HG02588 (cell line): ENCODE measurements at regions not wholly inside any gene's neighbourhood (a gene's known extent, or its start where the extent isn't known, plus 50 kb on each side); places are given as distances from the start of the nearest gene placed in this dataset.

Experiments
- ATAC-seq: cut with Tn5 transposase; IDR thresholded peaks from one replicate; pipeline ENCODE4 v1.9.1; 2021; ENCODE audit warnings: mild to moderate bottlenecking, moderate library complexity; ENCODE audit not compliant: unreplicated experiment

GRCh38 chr2:18750672-18751554 lies 161.5 kb upstream of the NT5C1B start:
- ATAC-seq: no peak

DNA sequence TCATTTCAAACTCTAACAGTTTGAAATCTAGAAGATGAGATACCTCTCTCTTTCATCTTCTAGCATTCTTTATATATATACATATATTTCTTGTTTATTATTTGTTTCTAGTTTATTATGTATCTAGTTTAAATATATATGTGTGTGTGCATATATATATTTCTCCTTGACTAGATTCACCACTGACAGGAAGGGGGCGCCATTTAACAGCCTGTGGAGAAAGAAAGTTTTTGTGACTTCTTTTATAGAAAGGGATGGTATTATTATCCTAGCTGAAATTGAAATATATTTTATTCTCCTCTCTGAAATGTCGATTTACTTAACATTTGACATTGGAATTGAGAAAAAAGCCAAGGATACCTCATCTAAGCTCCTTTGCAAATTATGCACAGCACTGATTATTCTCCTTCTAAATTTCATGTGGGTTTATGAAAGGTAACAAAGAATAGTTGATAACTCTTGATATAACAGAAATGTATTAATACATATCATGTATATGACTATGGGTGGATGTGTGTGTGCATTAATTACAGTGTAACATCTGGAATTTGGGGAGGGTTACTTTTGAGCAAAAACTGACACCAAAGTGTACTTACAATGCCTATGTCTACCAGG lies 160.7 kb upstream of the NT5C1B start:
- no peak for ATAC-seq

DNA sequence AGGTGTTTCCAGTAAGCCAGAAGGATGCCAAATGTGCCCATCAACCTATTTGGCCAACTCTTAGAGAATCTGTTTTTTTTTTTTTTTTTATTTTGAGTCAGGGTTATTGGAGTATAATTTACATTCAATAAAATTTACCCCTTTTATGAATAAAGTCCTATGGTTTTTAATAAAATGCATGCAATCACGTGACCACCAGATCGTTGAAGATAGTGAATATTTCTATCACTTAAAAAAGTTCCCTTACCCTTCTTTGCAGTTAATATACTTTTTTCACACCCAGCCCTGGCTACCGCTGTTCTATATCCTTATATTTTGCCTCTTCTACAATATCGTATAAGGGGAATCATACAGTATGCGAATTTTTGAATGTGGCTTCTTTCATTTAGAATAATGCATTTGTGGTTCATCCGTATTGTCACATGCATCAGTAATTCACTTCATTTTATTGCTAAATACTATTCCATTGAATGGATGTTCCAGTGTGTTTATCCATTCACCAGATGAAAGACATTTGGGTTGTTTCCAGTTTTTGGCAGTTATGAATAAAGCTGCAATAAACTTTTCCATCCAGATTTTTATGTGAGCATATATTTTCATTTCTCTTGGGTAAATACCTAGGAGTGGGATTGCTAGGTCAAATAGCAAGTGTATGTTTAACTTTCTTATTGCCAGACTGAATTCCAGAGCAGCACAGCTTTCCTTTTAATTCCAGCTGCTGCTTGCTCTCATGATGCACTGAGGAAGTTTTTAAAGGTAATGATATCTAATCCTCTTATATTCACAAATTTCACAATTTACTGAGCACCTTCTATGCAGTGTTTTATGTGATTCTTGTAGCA lies 156.3 kb upstream of the NT5C1B start:
- ATAC-seq: no peak

DNA sequence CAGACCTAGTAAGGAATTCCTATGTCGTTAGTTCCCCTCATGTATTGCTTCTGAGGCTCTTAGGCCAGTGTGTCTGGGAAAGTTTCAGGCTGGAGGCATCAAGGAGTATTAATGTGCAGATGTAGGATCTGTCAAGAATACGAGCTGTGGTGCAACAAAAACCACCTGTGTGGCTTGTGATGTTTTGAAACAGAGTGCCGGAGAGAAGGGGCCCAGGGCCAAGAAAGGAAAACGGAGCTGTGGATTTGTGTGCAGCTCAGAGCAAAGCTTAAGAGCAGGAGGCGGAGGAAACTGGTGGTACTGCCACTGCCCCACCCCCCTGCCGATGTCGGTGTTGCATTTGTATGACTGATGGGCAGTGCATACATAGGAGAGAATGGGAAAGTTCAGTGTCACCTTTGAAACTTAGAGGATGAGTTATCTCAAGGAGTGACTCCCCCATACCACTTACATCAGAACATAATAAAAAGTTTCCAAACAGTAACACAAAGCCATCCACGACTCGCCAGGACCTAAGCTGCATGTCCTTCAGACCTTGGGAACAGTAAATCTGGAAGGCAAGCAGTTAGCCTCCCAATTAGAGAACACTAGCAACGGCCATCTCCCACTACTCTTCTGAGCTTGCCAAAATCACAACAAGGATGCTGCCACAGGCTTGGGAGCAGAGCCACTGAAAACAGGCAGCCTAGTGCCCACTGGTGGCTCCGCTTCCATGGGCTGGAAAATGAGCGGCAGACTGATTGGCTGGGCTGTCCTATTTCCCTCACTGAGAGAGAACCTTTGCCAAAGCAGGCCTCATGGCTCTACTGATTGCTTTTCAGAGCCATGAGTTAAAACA lies 152.7 kb upstream of the NT5C1B start:
- no peak for ATAC-seq

DNA sequence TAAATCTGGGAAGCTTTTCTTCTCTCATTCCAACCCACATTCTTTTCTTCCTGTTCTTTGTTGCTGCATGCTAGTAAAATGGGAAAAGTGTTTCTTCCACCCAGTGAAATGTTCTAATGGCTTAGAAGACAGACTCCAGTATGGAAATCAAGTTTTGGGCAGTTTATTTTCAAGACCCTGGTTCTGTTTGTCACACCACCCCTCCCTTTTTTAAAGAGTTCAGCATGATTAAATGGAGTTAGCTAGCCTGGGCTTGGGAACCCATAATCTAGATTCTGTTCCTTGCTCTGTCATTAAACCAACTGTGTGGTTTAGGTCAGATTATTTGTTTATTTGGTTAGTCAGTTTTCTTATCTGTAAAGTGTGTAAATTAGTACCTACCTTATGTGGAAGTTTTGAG lies 151.8 kb upstream of the NT5C1B start:
- no peak for ATAC-seq

DNA sequence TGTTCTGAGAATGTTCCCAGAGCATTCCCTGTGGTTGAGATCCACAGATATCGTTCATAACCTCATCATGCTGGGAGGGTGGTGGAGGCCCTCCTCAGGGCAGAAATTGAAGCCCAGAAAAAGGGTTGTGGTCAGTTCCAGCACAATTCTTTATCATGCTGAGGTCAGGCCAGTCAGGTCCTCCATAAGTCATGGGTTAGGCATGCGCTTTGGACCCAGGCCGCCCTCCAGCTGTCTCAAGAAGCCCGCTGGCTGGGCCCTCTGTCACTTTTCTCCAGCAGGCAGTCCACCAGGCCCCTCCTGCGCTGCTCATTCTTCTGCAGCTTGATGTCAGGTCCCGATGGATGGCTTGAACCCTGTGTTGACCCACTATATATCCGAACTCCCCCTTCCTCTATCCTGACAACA lies 151.1 kb upstream of the NT5C1B start:
- ATAC-seq: no peak

DNA sequence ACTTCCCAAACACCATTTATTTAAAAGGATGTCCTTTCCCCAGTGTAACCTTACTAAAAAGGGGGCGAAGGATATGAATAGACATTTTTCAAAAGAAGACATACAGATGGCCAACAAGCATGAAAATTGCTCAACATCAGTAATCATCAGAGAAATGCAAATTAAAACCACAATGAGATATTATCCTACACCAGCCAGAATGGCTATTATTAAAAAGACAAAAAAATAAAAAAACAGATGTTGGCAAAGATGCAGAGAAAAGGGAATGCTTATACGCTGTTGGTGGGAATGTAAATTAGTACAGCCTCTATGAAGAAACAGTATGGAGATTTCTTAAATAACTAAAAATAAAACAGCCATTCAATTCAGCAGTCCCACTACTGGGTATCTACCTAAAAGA lies 142.3 kb upstream of the NT5C1B start:
- ATAC-seq: no peak

DNA sequence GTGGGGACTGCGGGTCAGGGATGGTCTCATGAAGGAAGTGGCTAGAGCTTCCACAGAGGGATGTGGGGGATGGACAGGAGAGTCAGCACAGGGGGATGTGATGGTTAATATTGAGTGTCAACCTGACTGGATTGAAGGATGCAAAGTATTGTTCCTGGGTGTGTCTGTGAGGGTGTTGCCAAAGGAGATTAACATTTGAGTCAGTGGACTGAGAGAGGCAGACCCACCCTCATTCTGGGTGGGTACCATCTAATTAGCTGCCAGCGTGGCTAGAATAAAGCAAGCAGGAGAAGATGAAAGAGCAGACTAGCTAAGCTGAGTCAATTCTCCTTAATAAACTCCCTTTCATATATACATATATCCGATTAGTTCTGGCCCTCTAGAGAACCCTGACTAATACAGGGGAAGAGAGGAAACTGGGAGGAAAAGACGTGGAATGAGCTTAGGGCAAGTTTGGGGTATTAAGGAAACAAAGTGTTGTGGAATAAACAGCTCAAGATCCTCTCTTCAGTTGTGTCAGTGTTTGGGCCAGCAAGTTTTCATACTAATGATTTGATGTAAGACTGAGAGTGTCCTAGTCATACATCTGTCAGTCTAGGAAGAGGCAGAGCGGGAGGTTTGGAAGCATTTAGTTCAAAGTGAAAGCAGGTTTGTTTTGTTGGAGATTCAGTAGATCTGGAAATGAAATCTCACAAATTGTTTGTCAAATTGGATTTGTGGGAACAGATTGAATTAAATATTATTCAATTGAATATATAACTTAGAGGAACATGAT lies 135.2 kb upstream of the NT5C1B start:
- ATAC-seq: no peak

DNA sequence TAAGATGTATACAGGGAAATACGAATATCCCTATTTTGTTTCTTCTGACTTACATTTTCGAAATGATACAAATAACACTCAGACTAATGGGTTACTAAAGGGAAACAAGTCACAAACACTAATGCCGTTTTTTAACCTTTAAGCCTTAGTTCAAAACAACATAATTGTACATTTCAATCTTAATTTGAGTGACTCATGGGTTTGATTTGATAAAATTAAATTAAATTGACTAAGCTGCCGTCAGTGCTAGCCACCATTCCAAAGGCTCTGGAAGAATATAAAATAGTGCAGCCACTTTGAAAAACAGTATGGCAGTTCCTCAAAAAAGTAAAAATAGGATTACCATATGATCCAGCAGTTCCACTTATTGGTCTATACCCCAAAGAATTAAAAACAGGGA lies 133.8 kb upstream of the NT5C1B start:
- ATAC-seq: no peak

- no peak for ATAC-seq
These were observed 132.7 kb upstream of the NT5C1B start for GRCh38 chr2:18722101-18722500.

DNA sequence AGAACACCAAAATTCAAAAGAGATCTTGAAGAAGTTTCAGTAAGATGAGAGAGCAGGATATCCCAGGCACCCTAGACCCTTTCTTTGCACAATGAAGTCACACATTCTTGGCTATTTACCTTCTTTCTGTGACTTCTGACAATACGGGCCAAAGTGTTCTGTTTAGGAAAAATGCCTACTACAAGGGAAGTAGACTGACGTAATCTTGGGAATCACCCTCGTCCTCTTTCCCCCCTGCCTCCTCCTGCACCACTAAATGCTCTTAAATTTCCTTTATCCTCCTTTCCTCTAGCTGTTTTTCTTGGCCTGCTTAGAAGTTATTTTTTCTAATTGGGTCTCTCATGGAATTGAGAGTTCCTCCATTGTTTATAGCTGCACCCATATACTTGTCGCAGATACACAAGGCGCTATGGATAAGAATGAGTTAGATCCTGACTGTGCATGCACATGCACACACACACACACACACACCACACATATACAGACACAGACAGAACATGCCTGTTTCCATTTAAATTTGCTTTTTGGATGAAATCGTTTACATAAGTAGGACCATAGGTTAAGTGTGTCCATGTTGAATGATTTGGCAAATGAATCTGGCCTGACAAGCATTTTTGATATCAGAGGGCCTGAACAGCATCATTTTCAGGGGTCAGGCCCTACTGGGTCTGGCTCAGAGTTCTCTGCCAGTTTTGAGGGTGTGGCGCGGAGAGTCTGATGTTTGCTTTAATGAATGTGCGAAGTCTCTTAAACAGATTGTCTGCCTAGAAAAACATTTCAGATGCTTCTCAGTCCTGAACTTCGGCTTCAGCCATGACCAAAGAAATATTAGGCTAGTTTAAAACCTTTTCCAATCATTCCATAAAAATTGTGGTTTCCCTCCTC lies 131.9 kb upstream of the NT5C1B start:
- no peak for ATAC-seq

DNA sequence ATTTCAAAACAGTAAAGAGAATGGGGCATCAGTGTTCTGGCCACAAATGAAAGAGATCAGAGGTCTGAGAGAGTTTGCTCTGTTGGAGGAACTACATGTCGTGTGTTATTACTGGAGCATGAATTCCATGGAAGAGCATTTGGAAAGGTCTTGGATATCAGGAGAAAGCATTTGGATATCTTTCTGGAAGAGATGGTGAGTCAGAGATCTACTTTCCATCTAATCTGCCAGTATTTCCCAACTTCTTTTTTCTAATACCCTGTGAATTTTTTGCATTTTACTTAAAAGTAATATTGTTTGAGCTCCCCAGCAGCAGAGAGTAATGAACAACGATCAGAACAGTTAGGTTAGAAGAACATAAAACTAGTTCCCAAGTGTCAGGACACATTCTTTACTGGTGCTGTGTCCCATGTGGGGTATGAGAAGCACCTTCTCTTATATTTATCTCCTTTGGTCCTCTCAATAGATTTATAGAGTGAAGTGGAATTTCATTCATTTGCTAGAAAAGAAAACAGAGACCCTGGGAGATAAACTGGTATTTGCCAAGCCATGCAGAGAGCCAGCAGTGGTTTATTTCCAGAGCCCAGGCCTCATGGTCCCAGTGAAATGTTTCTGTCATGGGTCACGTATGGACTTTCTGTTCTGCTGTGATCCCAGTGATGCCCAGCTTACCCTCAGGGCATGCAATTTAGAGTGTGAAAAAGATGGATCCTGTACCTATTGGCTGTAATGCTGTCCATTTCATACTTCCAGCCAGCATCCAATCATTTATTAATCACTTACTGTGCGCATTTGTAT lies 130.8 kb upstream of the NT5C1B start:
- no peak for ATAC-seq

DNA sequence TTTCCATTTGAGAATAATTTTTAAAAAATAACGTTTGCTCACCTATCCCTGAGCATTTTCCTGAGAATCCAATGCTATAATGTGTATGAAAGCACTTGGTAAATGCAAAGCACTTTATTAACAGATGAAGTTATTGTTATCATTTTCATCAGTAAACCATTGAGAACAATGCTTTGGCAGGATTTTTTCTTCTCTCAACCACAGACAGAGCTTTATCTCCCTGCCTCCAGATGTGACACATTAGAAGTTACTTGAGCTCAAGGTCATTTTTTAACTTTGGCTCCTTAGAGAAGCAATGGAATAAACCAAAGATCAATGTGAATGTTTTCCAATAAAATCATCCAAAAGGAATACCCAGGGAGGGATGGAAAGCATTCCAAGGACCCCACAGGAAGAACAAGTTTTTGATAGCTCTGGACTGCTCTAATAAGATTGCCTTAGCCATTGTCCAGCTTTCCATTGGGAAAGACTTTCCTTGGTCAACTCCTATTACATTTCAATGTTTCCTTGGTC lies 118.9 kb upstream of the NT5C1B start:
- ATAC-seq: no peak

- no peak for ATAC-seq
These were observed 116.6 kb upstream of the NT5C1B start for GRCh38 chr2:18706001-18706400.

DNA sequence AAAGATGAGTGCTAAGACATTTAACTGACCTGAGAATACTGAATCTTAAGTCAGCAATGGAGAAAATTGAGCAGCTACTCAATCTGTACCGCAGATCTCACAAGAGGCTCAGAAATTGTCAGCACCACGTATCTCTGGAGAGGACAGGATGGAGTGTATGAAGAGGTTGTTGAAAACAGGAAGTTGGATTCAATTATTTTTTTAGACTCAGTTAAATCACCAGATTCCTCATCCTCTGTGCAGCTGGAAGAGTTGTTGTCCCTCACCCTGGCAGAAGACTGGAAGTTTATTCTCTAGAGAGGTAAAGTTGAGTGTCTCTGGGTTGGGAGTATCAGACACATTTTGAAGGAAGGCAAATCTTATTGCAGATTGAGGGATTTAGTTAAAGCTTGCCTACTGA lies 114.9 kb upstream of the NT5C1B start:
- no peak for ATAC-seq

GRCh38 chr2:18703555-18703954 lies 114.2 kb upstream of the NT5C1B start:
- ATAC-seq: no peak

GRCh38 chr2:18701981-18702380 lies 112.6 kb upstream of the NT5C1B start:
- no peak for ATAC-seq

DNA sequence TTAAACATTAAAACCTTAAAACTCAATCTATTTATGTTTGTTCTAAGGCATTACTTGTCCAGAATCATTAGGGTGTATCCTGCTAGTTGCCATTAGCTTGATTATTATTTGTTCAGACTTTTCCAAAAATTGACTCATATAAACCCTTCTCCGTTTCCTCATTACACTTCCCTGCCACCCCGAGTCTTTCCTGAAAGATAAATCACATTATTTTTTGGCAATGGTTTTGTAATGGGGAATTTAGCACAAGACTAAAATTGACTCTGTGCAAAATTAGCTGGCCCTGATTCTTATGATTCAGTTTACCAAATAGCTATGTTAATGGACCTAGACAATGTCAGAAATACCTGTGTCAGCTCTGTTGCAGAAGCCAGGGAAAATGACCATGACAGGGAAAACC lies 112.2 kb upstream of the NT5C1B start:
- ATAC-seq: no peak
